Activated CD8-positive, alpha-beta T cell treated with anti-CD3 and anti-CD28 coated beads, Interleukin-2, amount 10 ng/mL, durations not matched to agents 7 days and 5 days (primary cell): ENCODE measurements at regions not wholly inside any gene's neighbourhood (a gene's known extent, or its start where the extent isn't known, plus 50 kb on each side); places are given as distances from the start of the nearest gene placed in this dataset.

Experiments
- ATAC-seq: fragments of 150-1000 bp; cut with Tn5 transposase; one replicate; pipeline ENCODE4 v1.10.0; 2021; ENCODE audit warnings: moderate library complexity
- CTCF ChIA-PET: fragments of 350-600 bp; sonication (Branson Sonifier 250); formaldehyde crosslinking; loops from one replicate; lab custom pipeline; 2021; ENCODE audit warnings: antibody characterized with exemption; lab: Charles Lee
- POLR2A ChIA-PET: fragments of 350-600 bp; sonication (Branson Sonifier 250); formaldehyde crosslinking; loops from one replicate; lab custom pipeline; 2021; ENCODE audit warnings: antibody characterized with exemption; lab: Charles Lee
- DNase-seq: peaks from one replicate; pipeline ENCODE4 v3.0.0-alpha.2; 2020
- H3K27ac Mint-ChIP-seq: one replicate; pipeline ENCODE4 v1.8.0; 2021; ENCODE audit warnings: mild to moderate bottlenecking, mixed read lengths
- H3K27me3 Mint-ChIP-seq: one replicate; pipeline ENCODE4 v1.8.0; 2021; ENCODE audit warnings: low read depth, mixed read lengths
- H3K36me3 Mint-ChIP-seq: one replicate; pipeline ENCODE4 v1.8.0; 2021; ENCODE audit warnings: low read depth, mixed read lengths
- H3K4me1 Mint-ChIP-seq: one replicate; pipeline ENCODE4 v1.8.0; 2021; ENCODE audit warnings: low read depth, mixed read lengths
- H3K4me3 Mint-ChIP-seq: one replicate; pipeline ENCODE4 v1.8.0; 2021; ENCODE audit warnings: mild to moderate bottlenecking, mixed read lengths
- H3K9me3 Mint-ChIP-seq: one replicate; pipeline ENCODE4 v1.8.0; 2022; ENCODE audit warnings: mixed read lengths; ENCODE audit not compliant: insufficient read depth

DNA sequence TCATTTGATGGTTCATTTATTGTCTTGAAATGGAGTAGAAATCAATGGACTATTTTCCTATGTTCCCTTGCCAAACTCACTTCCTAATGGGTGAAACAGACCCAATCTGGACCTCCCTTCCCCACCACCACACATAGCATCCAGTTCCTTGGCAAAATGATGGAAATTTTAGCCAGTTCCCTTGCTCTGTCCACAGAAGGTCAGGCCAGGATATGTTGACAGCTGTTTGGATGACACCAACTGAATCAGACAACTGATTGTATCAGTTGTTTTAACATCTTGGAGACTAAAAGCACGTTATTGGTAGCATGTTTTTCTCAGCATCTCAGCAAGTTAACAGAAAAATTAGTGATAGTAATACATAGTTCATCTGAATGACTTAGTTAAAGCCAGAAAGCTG lies 534.8 kb downstream of the PSAT1 start:
- ChIA-PET POLR2A (no interaction called here), CTCF (no interaction called here)
- Mint-ChIP-seq H3K9me3 (no peaks in the 10 kb centered on the region), H3K27ac (no peak overlapping the region), H3K4me1 (no peaks in the 10 kb centered on the region), H3K36me3 (no peaks in the 10 kb centered on the region), H3K27me3 (no peaks in the 10 kb centered on the region), H3K4me3 (no peak overlapping the region)
- DNase-seq (no peak), ATAC-seq (no peak)

DNA sequence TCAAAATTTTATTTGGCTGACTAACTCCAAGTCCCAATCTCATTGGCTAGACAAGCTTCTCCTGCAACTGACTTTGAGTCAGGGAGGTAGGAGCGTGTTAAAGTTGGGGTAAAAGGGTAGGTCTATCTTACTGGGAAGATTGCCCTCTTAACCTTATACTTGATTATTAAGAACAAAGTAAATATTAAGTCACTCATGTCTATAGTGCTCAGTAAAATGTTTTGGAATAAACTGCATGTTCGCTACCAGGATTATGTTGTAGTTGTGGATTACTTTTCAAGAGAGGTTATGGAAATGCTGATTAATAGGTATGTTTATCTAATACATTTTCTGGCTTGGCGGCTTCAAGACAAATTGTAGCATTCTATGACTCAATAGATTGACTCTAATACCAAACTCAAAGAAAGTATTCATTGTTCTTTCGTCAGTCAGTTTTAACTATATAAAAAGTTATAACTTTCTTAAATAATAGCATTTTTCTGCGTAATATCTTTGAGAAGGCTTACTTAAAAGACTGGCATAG lies 539.1 kb downstream of the PSAT1 start:
- POLR2A ChIA-PET: no interaction called here

DNA sequence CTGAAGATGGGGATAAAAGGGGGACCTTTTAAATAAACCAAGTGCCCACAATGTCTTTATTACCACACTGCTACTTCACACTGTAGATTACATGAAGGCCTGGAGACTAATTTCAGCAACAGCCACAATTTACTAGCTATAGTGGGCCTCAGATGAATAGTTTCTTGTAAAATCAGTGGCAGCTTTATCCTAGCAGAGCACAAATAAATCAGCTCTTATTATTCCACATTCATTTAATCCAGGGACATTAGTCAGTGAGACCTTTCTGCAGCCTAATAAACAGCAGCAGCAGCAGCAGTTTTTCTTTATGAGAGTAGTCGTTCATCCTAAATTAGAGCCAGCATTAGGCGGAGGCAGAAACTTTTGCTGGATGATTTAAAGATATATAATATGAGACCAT lies 542.3 kb downstream of the PSAT1 start:
- ATAC-seq (no peak), DNase-seq (no peak)
- no peaks in the 10 kb centered on the region for H3K9me3 Mint-ChIP-seq
- no peak overlapping the region for H3K27ac Mint-ChIP-seq
- H3K27me3 Mint-ChIP-seq: no peaks in the 10 kb centered on the region
- ChIA-PET POLR2A (no interaction called here), CTCF (no interaction called here)
- H3K4me1 Mint-ChIP-seq: no peaks in the 10 kb centered on the region
- H3K4me3 Mint-ChIP-seq: no peak overlapping the region
- H3K36me3 Mint-ChIP-seq: no peaks in the 10 kb centered on the region

More for the DNA sequence above, 539.1 kb downstream of the PSAT1 start:
- Mint-ChIP-seq H3K9me3 (no peaks in the 10 kb centered on the region), H3K36me3 (no peaks in the 10 kb centered on the region), H3K27me3 (no peaks in the 10 kb centered on the region), H3K4me1 (no peaks in the 10 kb centered on the region), H3K4me3 (no peak overlapping the region), H3K27ac (no peak overlapping the region)
- CTCF ChIA-PET: no interaction called here
- no peak for DNase-seq
- ATAC-seq: no peak

DNA sequence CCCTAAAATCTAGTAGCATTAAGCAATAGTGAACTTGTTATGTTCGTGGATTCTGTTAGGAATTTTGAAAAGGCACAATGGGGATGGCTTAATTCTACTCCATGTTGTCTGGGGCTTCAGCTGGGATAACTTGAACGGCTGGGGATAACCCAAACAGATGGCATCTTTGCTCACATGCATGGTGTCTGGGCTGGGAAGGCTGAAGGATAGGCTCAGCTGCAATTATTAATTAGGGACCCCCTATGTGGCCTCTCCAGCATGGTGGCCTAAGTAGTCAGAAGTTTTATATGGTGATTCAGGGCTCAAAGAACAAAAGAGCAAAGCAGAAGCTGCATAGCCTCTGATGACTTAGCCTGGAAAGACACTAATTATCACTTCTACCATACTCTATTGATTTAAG lies 551.1 kb downstream of the PSAT1 start:
- Mint-ChIP-seq H3K27me3 (no peaks in the 10 kb centered on the region), H3K27ac (no peak overlapping the region), H3K4me3 (no peak overlapping the region), H3K4me1 (no peaks in the 10 kb centered on the region), H3K9me3 (no peaks in the 10 kb centered on the region), H3K36me3 (no peaks in the 10 kb centered on the region)
- ATAC-seq (no peak), DNase-seq (no peak)
- ChIA-PET POLR2A (no interaction called here), CTCF (no interaction called here)

DNA sequence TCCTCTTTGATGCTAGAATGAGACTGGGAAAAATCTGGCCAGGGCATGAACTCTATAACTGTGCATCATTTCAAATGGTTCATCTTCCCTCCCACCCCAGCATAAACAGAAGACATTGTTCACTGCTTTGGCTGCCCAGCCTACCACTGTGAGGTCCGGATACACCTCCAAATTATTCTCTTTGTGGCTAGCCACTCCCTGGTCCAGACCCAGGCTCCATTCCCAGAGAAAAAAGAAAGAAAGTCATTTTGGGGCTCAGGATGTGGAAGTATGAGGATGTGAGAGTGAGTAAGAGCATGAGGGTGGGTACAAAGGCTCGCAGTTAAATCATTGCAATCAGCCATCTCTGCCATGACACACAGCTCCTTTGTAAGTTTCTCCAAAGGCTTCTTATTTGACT lies 559.2 kb downstream of the PSAT1 start:
- DNase-seq (no peak), ATAC-seq (no peak)
- POLR2A ChIA-PET: no interaction called here
- Mint-ChIP-seq H3K4me3 (no peak overlapping the region), H3K36me3 (no peaks in the 10 kb centered on the region), H3K4me1 (no peaks in the 10 kb centered on the region), H3K27me3 (no peaks in the 10 kb centered on the region), H3K27ac (no peak overlapping the region), H3K9me3 (no peaks in the 10 kb centered on the region)
- CTCF ChIA-PET: no interaction called here

DNA sequence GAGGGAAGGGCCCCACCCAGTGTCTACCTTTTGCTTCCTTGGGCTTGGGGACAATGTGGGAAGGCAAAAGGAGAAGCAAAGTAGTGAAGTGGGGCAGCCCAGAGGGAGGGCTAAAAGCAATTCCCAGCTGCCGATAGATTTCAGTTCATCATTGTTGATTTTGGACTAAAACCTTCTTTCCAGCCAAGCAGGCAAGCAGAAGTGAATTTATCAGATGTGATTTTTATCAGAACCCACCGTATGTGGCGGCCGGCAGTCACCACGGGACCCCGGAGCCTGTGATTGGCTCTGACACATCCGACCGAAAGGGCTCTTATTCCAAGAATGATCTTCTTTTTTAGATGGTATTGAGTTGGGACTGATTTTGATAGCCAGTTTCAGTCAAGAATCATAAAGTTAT lies 559.9 kb downstream of the PSAT1 start:
- ATAC-seq (no peak), DNase-seq (no peak)
- POLR2A ChIA-PET: no interaction called here
- H3K9me3 Mint-ChIP-seq: no peaks in the 10 kb centered on the region
- no peak overlapping the region for H3K4me3 Mint-ChIP-seq
- CTCF ChIA-PET: no interaction called here
- no peak overlapping the region for H3K27ac Mint-ChIP-seq
- H3K4me1 Mint-ChIP-seq: no peaks in the 10 kb centered on the region
- H3K36me3 Mint-ChIP-seq: no peaks in the 10 kb centered on the region
- no peaks in the 10 kb centered on the region for H3K27me3 Mint-ChIP-seq

DNA sequence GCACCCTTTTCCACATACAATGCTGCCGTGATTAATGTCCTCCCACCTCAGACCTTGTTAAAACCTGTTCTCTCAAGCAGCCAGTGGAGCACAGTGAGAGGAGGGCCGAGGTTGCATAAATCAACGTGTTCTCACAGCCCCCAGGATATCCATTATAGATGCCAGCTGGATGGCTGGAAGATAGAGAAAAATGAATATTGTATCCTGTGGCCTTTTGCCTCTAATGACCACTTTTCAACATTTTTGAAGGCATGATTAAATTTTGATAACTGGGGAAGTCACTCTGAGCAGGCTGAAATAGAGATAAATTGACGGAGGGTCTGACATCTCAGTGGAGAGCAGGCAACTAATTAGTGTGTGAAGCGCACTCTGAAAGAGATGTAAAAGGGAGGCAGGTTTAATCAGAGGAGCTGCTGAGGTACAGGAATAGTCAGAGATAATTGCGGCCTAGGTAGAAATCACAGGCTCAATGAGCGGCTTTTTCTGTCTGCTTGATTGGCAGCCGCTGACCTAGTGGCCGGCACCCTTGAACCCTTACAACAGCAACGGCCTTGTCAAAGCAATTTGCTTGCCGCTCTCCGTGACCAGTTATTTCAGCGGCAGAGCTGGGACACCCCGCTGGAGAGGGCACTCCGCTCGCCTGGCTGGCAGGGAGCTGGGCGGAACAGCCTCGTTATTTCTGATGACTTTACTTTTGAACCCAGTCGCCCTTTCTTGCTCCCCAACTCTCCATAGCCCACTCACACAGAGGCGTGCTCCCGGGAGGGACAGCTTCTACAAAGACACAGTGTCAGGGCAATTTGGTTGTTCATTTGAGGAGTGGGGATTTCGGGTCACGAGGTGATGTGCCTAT lies 560.7 kb downstream of the PSAT1 start:
- Mint-ChIP-seq H3K9me3 (no peaks in the 10 kb centered on the region), H3K27ac (no peak overlapping the region), H3K27me3 (no peaks in the 10 kb centered on the region), H3K36me3 (no peaks in the 10 kb centered on the region), H3K4me3 (no peak overlapping the region), H3K4me1 (no peaks in the 10 kb centered on the region)
- ChIA-PET CTCF (no interaction called here), POLR2A (no interaction called here)
- ATAC-seq (no peak), DNase-seq (no peak)

DNA sequence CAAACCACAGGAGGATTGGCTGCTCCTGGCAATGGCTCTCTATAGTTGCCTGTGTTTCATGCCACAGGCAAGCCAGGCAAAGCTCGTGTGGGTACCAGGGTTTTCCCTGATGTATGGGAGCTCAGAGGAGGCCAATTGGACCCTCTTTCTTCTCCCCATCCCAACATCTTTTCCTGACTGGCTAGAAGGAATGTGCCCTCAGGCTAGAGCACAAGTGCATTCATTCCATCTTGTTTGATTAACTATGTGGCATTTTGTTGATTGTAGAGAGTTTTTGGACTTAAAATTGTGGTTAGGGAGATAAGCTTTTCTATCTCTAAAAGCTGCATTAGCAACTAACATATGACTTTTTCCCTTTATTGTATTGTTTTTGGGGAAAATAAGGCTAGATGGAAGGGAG lies 561.3 kb downstream of the PSAT1 start:
- no peaks in the 10 kb centered on the region for H3K27me3 Mint-ChIP-seq

DNA sequence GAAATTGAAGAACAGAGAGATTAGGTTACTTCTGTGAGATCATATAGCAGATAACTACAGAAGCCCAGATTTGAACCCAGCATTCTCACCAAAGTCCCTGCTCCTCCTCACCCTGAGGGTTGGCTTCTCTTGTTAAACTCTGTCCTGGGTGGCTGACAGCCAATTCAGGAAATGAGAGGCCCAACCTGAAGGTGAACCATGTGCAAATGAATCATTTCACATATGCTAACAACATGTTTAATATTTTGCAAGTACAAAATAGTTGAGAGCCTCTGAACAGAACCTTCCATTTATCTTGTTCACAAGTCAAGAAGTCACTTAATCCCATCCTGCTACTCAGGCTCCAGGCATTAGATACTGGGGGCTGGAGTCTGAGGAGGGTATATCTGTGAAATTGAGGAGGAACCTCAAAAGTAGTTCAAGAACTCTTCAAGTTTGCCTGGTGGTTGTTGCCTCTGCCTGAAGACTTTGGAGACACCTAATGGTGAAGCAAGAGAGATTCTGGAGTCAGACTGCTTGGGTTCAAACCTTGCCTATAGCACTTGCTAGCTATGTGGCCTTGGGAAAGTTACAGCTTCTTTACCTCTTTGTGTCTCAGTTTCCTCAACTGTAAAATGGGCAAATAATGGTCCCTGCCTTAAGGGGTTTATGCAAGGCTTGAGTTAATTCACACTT lies 564.0 kb downstream of the PSAT1 start:
- Mint-ChIP-seq H3K36me3 (no peaks in the 10 kb centered on the region), H3K4me3 (no peak overlapping the region), H3K27me3 (no peaks in the 10 kb centered on the region), H3K4me1 (no peaks in the 10 kb centered on the region), H3K9me3 (no peaks in the 10 kb centered on the region), H3K27ac (no peak overlapping the region)
- ChIA-PET POLR2A (no interaction called here), CTCF (no interaction called here)
- DNase-seq (no peak), ATAC-seq (no peak)

More for the DNA sequence above, 561.3 kb downstream of the PSAT1 start:
- H3K4me3 Mint-ChIP-seq: no peak overlapping the region
- DNase-seq (no peak), ATAC-seq (no peak)
- H3K9me3 Mint-ChIP-seq: no peaks in the 10 kb centered on the region
- ChIA-PET POLR2A (no interaction called here), CTCF (no interaction called here)
- no peak overlapping the region for H3K27ac Mint-ChIP-seq
- no peaks in the 10 kb centered on the region for H3K4me1 Mint-ChIP-seq
- no peaks in the 10 kb centered on the region for H3K36me3 Mint-ChIP-seq

DNA sequence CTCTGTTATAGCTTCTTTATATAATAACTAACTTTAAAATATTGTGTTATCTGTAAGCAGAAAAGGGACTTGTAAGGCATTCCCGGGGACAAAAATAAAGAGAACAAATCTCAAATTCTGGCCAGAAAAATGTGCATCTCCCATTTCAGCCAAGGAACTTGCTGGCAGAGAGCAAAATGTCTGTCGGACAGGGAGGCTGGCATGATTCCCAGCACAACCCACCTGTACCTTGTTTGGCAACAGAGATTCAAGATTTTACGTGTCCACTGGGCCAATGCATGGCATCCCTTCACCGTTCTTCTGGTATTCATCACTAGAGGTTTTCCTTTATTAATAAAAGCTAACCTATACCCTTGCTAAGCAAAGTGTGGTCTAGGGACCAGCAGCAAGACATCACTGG lies 566.6 kb downstream of the PSAT1 start:
- Mint-ChIP-seq H3K27ac (no peak overlapping the region), H3K36me3 (no peaks in the 10 kb centered on the region), H3K4me1 (no peaks in the 10 kb centered on the region), H3K27me3 (no peaks in the 10 kb centered on the region), H3K4me3 (no peak overlapping the region), H3K9me3 (no peaks in the 10 kb centered on the region)
- CTCF ChIA-PET: no interaction called here
- POLR2A ChIA-PET: no interaction called here
- DNase-seq (no peak), ATAC-seq (no peak)

DNA sequence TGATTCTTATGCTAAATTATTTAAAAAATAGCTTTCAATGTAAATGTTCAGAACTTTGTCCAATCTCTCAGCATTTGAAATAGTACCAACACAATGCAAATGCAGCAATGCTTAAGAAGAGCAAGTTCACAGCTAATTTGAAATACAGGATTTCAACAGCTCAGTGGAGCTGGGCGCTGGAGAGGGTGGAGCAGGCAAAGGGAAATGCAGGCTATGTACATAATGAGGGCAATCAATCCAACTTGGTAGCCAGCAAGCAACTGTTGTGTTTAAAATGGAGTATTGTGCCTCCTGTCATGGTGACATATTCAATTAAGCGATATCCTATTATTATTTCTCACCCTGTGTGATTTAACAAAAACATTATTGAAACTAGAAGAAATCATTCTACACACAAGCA lies 568.8 kb downstream of the PSAT1 start:
- ChIA-PET POLR2A (no interaction called here), CTCF (no interaction called here)
- Mint-ChIP-seq H3K27ac (no peak overlapping the region), H3K4me1 (no peaks in the 10 kb centered on the region), H3K4me3 (no peak overlapping the region), H3K36me3 (no peaks in the 10 kb centered on the region), H3K9me3 (no peaks in the 10 kb centered on the region), H3K27me3 (no peaks in the 10 kb centered on the region)
- no peak for DNase-seq
- no peak for ATAC-seq
